ENCODE measurements at regions not wholly inside any gene's neighbourhood (a gene's known extent, or its start where the extent isn't known, plus 50 kb on each side); places are given as distances from the start of the nearest gene placed in this dataset.

- Histone ChIP-seq H4K20me1 (ENCODE audit: insufficient read depth) (no peaks in the 10 kb centered on the region), H3K9ac (ENCODE audit: low read length) (no peak overlapping the region), H3K36me3 (ENCODE audit: insufficient read depth, low read length) (no peaks in the 10 kb centered on the region), H3K27ac (ENCODE audit: low read length) (no peak overlapping the region), H3K4me3 (ENCODE audit: low read length) (no peak overlapping the region), H3F3A (ENCODE audit: insufficient read depth, low read length, poor library complexity, severe bottlenecking) (no peaks in the 10 kb centered on the region), H2AFZ (ENCODE audit: low read depth, low read length) (no peak overlapping the region), H3K27me3 (ENCODE audit: insufficient read depth, low read depth, low read length) (peaks cover 16% of the 10 kb centered on the region), H3K4me2 (ENCODE audit: low read length) (no peak overlapping the region), H3K79me2 (replicated peaks; ENCODE audit: insufficient read depth, low read length) (no peaks in the 10 kb centered on the region), H3K9me2 (ENCODE audit: insufficient read depth, low read length) (no peaks in the 10 kb centered on the region), H3K9me3 (ENCODE audit: low read length) (no peaks in the 10 kb centered on the region)
- no peak for TF ChIP-seq POLR2AphosphoS5 (IDR thresholded peaks at IDR 0.05)
- no peak for TF ChIP-seq EZH2 (IDR thresholded peaks at IDR 0.05; ENCODE audit: borderline replicate concordance, insufficient read depth, low read length, poor library complexity, severe bottlenecking)
- no peak for TF ChIP-seq TAF1 (IDR thresholded peaks at IDR 0.05; ENCODE audit: low read depth)
- no peak for TF ChIP-seq RAD21 (conservative IDR thresholded peaks at IDR 0.05)
- TF ChIP-seq SMC3 (conservative IDR thresholded peaks at IDR 0.05; ENCODE audit: poor library complexity), result no peak
- TF ChIP-seq REST (IDR thresholded peaks at IDR 0.05; ENCODE audit: borderline replicate concordance), result no peak
- TF ChIP-seq MXI1 (conservative IDR thresholded peaks at IDR 0.05; ENCODE audit: poor library complexity, severe bottlenecking), result no peak
Observed at GRCh38 chr11:115764176-115764575, 260.0 kb upstream of the CADM1 start.

- no peaks in the 10 kb centered on the region for H3F3A ChIP-seq (ENCODE audit: insufficient read depth, low read length, poor library complexity, severe bottlenecking)
- TF ChIP-seq CTCF (IDR thresholded peaks at IDR 0.05; ENCODE audit: poor library complexity, severe bottlenecking), result no peak
- no peak for TF ChIP-seq EZH2 (IDR thresholded peaks at IDR 0.05; ENCODE audit: borderline replicate concordance, insufficient read depth, low read length, poor library complexity, severe bottlenecking)
- TF ChIP-seq TAF1 (IDR thresholded peaks at IDR 0.05; ENCODE audit: low read depth), result no peak
- no peak for TF ChIP-seq POLR2AphosphoS5 (IDR thresholded peaks at IDR 0.05)
- TF ChIP-seq SMC3 (conservative IDR thresholded peaks at IDR 0.05; ENCODE audit: poor library complexity), result no peak
- no peak for TF ChIP-seq MXI1 (conservative IDR thresholded peaks at IDR 0.05; ENCODE audit: poor library complexity, severe bottlenecking)
- TF ChIP-seq REST (IDR thresholded peaks at IDR 0.05; ENCODE audit: borderline replicate concordance), result no peak
- no peak for TF ChIP-seq EP300 (conservative IDR thresholded peaks at IDR 0.05; ENCODE audit: poor library complexity, severe bottlenecking)
- no peak for TF ChIP-seq RAD21 (conservative IDR thresholded peaks at IDR 0.05)
Observed at GRCh38 chr11:115761817-115762216, 257.6 kb upstream of the CADM1 start.

More at GRCh38 chr11:115761817-115762216, 257.6 kb upstream of the CADM1 start:
- H3K9me3 ChIP-seq (ENCODE audit: low read length), result no peaks in the 10 kb centered on the region
- no peak overlapping the region for H2AFZ ChIP-seq (ENCODE audit: low read depth, low read length)
- H3K9ac ChIP-seq (ENCODE audit: low read length), result no peak overlapping the region
- H3K36me3 ChIP-seq (ENCODE audit: insufficient read depth, low read length), result no peaks in the 10 kb centered on the region
- H3K9me2 ChIP-seq (ENCODE audit: insufficient read depth, low read length), result no peaks in the 10 kb centered on the region
- peaks cover 18% of the 10 kb centered on the region for H3K27me3 ChIP-seq (ENCODE audit: insufficient read depth, low read depth, low read length)
- no peak overlapping the region for H3K4me2 ChIP-seq (ENCODE audit: low read length)
- no peak overlapping the region for H3K27ac ChIP-seq (ENCODE audit: low read length)
- H3K79me2 ChIP-seq (replicated peaks; ENCODE audit: insufficient read depth, low read length), result no peaks in the 10 kb centered on the region
- no peak overlapping the region for H3K4me3 ChIP-seq (ENCODE audit: low read length)
- H4K20me1 ChIP-seq (ENCODE audit: insufficient read depth), result no peaks in the 10 kb centered on the region

Measured in neural cell (in vitro differentiated cells).